GM12878 (cell line): ENCODE measurements at regions not wholly inside any gene's neighbourhood (a gene's known extent, or its start where the extent isn't known, plus 50 kb on each side); places are given as distances from the start of the nearest gene placed in this dataset.

Experiments used
- ATAC-seq: fragments of 200-7000 bp; cut with Tn5 transposase; 3 replicates; pipeline ENCODE4 v1.9.1; 2020; ENCODE audit warnings: mild to moderate bottlenecking, moderate library complexity
- BruUV-seq: library from RNA; stranded (reverse); fragments of 400-500 nt; replicated peaks from 2 replicates; lab custom pipeline; 2021; lab: Mats Ljungman, UMichigan
- CTCF ChIA-PET: fragments of 300-600 bp; sonication (Branson Sonifier 250); formaldehyde crosslinking; extraction: SDS; loops from one replicate; lab custom pipeline; 2021; ENCODE audit warnings: inconsistent platforms; lab: Yijun Ruan, JAX
- POLR2A ChIA-PET: fragments of 350-600 bp; formaldehyde crosslinking; extraction: SDS; loops from one replicate; lab custom pipeline; 2021; ENCODE audit warnings: inconsistent platforms; lab: Charles Lee
- RAD21 ChIA-PET: fragments of 300-600 bp; sonication (Branson Sonifier 250); formaldehyde crosslinking; loops from one replicate; lab custom pipeline; 2023; ENCODE audit warnings: antibody characterized with exemption; ENCODE audit not compliant: unreplicated experiment; lab: Charles Lee
- SMC1A ChIA-PET: fragments of 300-600 bp; sonication (Branson Sonifier 250); formaldehyde crosslinking; loops from one replicate; lab custom pipeline; 2023; ENCODE audit not compliant: unreplicated experiment, uncharacterized antibody; lab: Charles Lee
- DNase-seq: peaks from one replicate; pipeline ENCODE4 v3.0.0-alpha.2; 2011; ENCODE audit warnings: low read depth, low spot score
- FAIRE-seq: peaks from 3 replicates; lab custom pipeline; 2011; peaks lifted over from hg19 to GRCh38; lab: Jason Lieb, UNC
- H2AFZ ChIP-seq: 2 replicates; pipeline ENCODE4 v1.6.0; 2011; ENCODE audit warnings: low read depth, low read length, control low read depth; ENCODE audit not compliant: control insufficient read depth
- H3K27ac ChIP-seq: 2 replicates; pipeline ENCODE4 v1.5.1; 2011; ENCODE audit warnings: control low read depth; ENCODE audit not compliant: control insufficient read depth, insufficient read depth
- H3K27me3 ChIP-seq, 2 experiments: replicated peaks in 1 of 2; 2 replicates each; pipeline versions ENCODE4 v1.6.0 to v1.6.1; 2011; ENCODE audit warnings: low read length in 1 of 2; ENCODE audit not compliant: control insufficient read depth in 2 of 2, insufficient read depth in 2 of 2
- H3K36me3 ChIP-seq, 2 experiments: 2 replicates each; pipeline ENCODE4 v1.5.1; 2011; ENCODE audit warnings: low read length in 1 of 2; ENCODE audit not compliant: control insufficient read depth in 2 of 2, insufficient read depth in 2 of 2
- H3K4me1 ChIP-seq: 2 replicates; pipeline ENCODE4 v1.6.1; 2011; ENCODE audit warnings: mild to moderate bottlenecking, low read length, moderate library complexity, mixed read lengths; ENCODE audit not compliant: control insufficient read depth, insufficient read depth
- H3K4me2 ChIP-seq: 2 replicates; pipeline ENCODE4 v1.6.0; 2011; ENCODE audit warnings: control low read depth; ENCODE audit not compliant: control insufficient read depth, insufficient read depth
- H3K4me3 ChIP-seq: fragments of 200-600 bp; sonication (generic); 2 replicates; pipeline ENCODE4 v1.5.1; 2016
- H3K79me2 ChIP-seq: 2 replicates; pipeline ENCODE4 v1.6.0; 2011; ENCODE audit warnings: low read length; ENCODE audit not compliant: control insufficient read depth, insufficient read depth
- H3K9ac ChIP-seq: 2 replicates; pipeline ENCODE4 v1.8.0; 2011; ENCODE audit warnings: low read length, control low read depth, mixed read lengths; ENCODE audit not compliant: control insufficient read depth, insufficient read depth
- H3K9me3 ChIP-seq: replicated peaks from 3 replicates; pipeline ENCODE4 v1.5.1; 2011; ENCODE audit warnings: mild to moderate bottlenecking, low read length; ENCODE audit not compliant: control insufficient read depth, insufficient read depth
- H4K20me1 ChIP-seq: 2 replicates; pipeline ENCODE4 v1.6.0; 2011; ENCODE audit not compliant: control insufficient read depth, insufficient read depth
- FOS ChIP-seq: IDR thresholded peaks from 3 replicates; pipeline ENCODE4 v1.6.1; 2011; ENCODE audit warnings: borderline replicate concordance; ENCODE audit not compliant: insufficient read length; ENCODE audit errors: extremely low read depth
- JUND ChIP-seq: IDR thresholded peaks from 2 replicates; pipeline ENCODE4 v1.6.1; 2012; ENCODE audit warnings: low read depth, mild to moderate bottlenecking, low read length, improper control_type of control experiment, moderate library complexity
- KAT2A ChIP-seq: conservative IDR thresholded peaks from 2 replicates; pipeline ENCODE4 v1.6.1; 2011; ENCODE audit warnings: low read depth, low read length; ENCODE audit not compliant: control insufficient read depth
- MYC ChIP-seq: IDR thresholded peaks from 2 replicates; pipeline ENCODE4 v1.6.1; 2011; ENCODE audit warnings: mild to moderate bottlenecking, low read length, moderate library complexity, inconsistent platforms; ENCODE audit not compliant: insufficient read depth, insufficient replicate concordance, insufficient read length, severe bottlenecking
- NFYA ChIP-seq: IDR thresholded peaks from 2 replicates; pipeline ENCODE4 v1.6.1; 2011; ENCODE audit warnings: low read depth, mild to moderate bottlenecking, low read length, improper control_type of control experiment, borderline replicate concordance
- SMARCA5 ChIP-seq: fragments of 450-650 bp; IDR thresholded peaks from 2 replicates; pipeline ENCODE4 v1.6.1; 2017; ENCODE audit warnings: mild to moderate bottlenecking
- TBL1XR1 ChIP-seq: IDR thresholded peaks from 2 replicates; pipeline ENCODE4 v1.6.1; 2012; ENCODE audit warnings: low read depth, low read length, improper control_type of control experiment
- TCF3 ChIP-seq: IDR thresholded peaks from 2 replicates; pipeline ENCODE4 v1.6.1; 2012; ENCODE audit warnings: low read depth, mild to moderate bottlenecking, low read length, borderline replicate concordance; ENCODE audit not compliant: insufficient read depth
- YBX1 ChIP-seq: fragments of 450-650 bp; IDR thresholded peaks from 2 replicates; pipeline ENCODE4 v1.6.1; 2016; ENCODE audit warnings: antibody characterized with exemption
- WGBS: methylation state at CpG from one replicate; pipeline ENCODE4 v1.1.6; 2016; ENCODE audit warnings: low lambda C conversion rate; ENCODE audit not compliant: insufficient replicate concordance, insufficient coverage; ENCODE audit errors: missing lambda C conversion rate; 5-methylcytosine and 5-hydroxymethylcytosine counted together
- in situ Hi-C: fragments of 300-500 bp; cut with MboI; formaldehyde crosslinking; loops from 9 replicates; pipeline ENCODE4 v1.14.3; 2018; ENCODE audit warnings: mixed read lengths
- intact Hi-C: fragments of 100-400 bp; cut with micrococcal nuclease; formaldehyde crosslinking; loops from one replicate; pipeline ENCODE4 v1.14.2; 2022; ENCODE audit not compliant: unreplicated experiment
- TF ChIP-seq, protein P1 (sequence below): fragments of 450-650 bp; IDR thresholded peaks from 2 replicates; pipeline ENCODE4 v1.6.1; 2017; ENCODE audit warnings: mild to moderate bottlenecking, low read depth, inconsistent platforms; ENCODE audit not compliant: poor library complexity, severe bottlenecking
- TF ChIP-seq, protein P2 (sequence below): fragments of 450-650 bp; formaldehyde crosslinking; IDR thresholded peaks from 2 replicates; pipeline ENCODE4 v1.4.0; 2020; ENCODE audit warnings: mild to moderate bottlenecking, moderate library complexity

DNA sequence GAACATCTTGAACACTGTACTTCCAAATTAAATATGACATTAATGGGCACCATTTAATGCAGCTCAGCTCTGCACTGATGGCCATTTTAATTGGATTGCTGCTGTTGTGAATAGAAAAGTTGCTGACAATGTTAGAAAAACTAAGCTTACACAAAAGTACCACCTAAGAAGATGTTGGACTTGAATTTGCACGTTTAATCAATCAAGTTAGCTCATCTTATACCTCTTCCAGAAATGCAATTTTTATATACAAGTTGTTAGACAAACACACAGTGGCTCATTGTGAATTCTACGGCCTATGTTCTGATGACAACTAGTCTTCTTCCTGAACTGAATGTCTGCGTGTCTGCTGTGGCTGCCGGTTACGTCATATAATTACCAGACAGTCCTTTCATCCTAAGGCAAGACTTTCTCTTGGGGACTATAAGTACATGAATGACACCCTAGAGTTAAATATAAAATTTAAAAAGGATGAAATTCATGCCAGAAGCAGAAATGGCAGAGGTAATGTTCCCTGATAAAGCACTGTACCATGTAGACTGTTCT lies 330.2 kb downstream of the EPM2A start:
- DNase-seq = no peak
- Histone ChIP-seq H3K27me3 (no peaks in the 10 kb centered on the region), H3K9ac (no peak overlapping the region), H3K4me1 (no peaks in the 10 kb centered on the region; the same call in 1 of the 2 replicates), H2AFZ (no peak overlapping the region)
- in situ Hi-C loops (no loop called here), intact Hi-C loops (no loop called here)
- FAIRE-seq = no peak
- TF ChIP-seq SMARCA5 = no peak
- TF ChIP-seq KAT2A = no peak
- TF ChIP-seq FOS = no peak
- no peak for TF ChIP-seq TBL1XR1
- TF ChIP-seq, protein P1, sequence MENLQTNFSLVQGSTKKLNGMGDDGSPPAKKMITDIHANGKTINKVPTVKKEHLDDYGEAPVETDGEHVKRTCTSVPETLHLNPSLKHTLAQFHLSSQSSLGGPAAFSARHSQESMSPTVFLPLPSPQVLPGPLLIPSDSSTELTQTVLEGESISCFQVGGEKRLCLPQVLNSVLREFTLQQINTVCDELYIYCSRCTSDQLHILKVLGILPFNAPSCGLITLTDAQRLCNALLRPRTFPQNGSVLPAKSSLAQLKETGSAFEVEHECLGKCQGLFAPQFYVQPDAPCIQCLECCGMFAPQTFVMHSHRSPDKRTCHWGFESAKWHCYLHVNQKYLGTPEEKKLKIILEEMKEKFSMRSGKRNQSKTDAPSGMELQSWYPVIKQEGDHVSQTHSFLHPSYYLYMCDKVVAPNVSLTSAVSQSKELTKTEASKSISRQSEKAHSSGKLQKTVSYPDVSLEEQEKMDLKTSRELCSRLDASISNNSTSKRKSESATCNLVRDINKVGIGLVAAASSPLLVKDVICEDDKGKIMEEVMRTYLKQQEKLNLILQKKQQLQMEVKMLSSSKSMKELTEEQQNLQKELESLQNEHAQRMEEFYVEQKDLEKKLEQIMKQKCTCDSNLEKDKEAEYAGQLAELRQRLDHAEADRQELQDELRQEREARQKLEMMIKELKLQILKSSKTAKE = no peak
- TF ChIP-seq, protein P2, sequence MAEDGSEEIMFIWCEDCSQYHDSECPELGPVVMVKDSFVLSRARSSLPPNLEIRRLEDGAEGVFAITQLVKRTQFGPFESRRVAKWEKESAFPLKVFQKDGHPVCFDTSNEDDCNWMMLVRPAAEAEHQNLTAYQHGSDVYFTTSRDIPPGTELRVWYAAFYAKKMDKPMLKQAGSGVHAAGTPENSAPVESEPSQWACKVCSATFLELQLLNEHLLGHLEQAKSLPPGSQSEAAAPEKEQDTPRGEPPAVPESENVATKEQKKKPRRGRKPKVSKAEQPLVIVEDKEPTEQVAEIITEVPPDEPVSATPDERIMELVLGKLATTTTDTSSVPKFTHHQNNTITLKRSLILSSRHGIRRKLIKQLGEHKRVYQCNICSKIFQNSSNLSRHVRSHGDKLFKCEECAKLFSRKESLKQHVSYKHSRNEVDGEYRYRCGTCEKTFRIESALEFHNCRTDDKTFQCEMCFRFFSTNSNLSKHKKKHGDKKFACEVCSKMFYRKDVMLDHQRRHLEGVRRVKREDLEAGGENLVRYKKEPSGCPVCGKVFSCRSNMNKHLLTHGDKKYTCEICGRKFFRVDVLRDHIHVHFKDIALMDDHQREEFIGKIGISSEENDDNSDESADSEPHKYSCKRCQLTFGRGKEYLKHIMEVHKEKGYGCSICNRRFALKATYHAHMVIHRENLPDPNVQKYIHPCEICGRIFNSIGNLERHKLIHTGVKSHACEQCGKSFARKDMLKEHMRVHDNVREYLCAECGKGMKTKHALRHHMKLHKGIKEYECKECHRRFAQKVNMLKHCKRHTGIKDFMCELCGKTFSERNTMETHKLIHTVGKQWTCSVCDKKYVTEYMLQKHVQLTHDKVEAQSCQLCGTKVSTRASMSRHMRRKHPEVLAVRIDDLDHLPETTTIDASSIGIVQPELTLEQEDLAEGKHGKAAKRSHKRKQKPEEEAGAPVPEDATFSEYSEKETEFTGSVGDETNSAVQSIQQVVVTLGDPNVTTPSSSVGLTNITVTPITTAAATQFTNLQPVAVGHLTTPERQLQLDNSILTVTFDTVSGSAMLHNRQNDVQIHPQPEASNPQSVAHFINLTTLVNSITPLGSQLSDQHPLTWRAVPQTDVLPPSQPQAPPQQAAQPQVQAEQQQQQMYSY (CRISPR knock-in tag) = no peak
- no peak for TF ChIP-seq TCF3
- no peak for TF ChIP-seq MYC
- TF ChIP-seq NFYA = no peak
- no peak for TF ChIP-seq YBX1
- TF ChIP-seq JUND = no peak
- TF ChIP-seq, all 136 proteins: peak for 0
- ChIA-PET SMC1A (no interaction called here), CTCF (no interaction called here), RAD21 (no interaction called here), POLR2A (no interaction called here)
- Histone ChIP-seq H3K4me2 (no peak overlapping the region), H4K20me1 (no peaks in the 10 kb centered on the region), H3K27ac (no peak overlapping the region), H3K36me3 (no peaks in the 10 kb centered on the region), H3K4me3 (no peak overlapping the region), H3K79me2 (no peaks in the 10 kb centered on the region), H3K9me3 (no peaks in the 10 kb centered on the region)
- ATAC-seq = no peak
- 51% methylated on average over 5 of the region's 5 CpGs for WGBS
- BruUV-seq = no TSS peak
